NCI-H187 (cell line): ENCODE measurements at regions not wholly inside any gene's neighbourhood (a gene's known extent, or its start where the extent isn't known, plus 50 kb on each side); places are given as distances from the start of the nearest gene placed in this dataset.

Experiments used
- DNase-seq, 2 experiments: peaks; one replicate each; lab custom pipeline; 2025; lab: John Stamatoyannopoulos, UW

GRCh38 chr9:32304495-32304894 lies 79.9 kb upstream of the ACO1 start:
- DNase-seq: no peak

- no peak for DNase-seq
These were observed 78.4 kb upstream of the ACO1 start for GRCh38 chr9:32306006-32306405.

- DNase-seq: no peak
These were observed 65.0 kb upstream of the ACO1 start for GRCh38 chr9:32319312-32319929.

- no peak for DNase-seq
These were observed 61.8 kb upstream of the ACO1 start for GRCh38 chr9:32322622-32323021.

GRCh38 chr9:32326146-32326545 lies 58.3 kb upstream of the ACO1 start:
- no peak for DNase-seq

GRCh38 chr9:32331240-32331639 lies 53.2 kb upstream of the ACO1 start:
- DNase-seq: no peak

- DNase-seq: no peak
These were observed 50.3 kb upstream of the ACO1 start for GRCh38 chr9:32334112-32334511.
